GM18498 (cell line): ENCODE measurements at regions not wholly inside any gene's neighbourhood (a gene's known extent, or its start where the extent isn't known, plus 50 kb on each side); places are given as distances from the start of the nearest gene placed in this dataset.
"Not testable (repeated sequence)": the region's sequence is repeated elsewhere in the genome, so short reads cannot be mapped to it uniquely, and the experiment has no call there.

ENCODE experiments used
- ATAC-seq: cut with Tn5 transposase; IDR thresholded peaks from one replicate; pipeline ENCODE4 v1.9.1; 2021; ENCODE audit warnings: mild to moderate bottlenecking, moderate library complexity; ENCODE audit not compliant: unreplicated experiment

DNA sequence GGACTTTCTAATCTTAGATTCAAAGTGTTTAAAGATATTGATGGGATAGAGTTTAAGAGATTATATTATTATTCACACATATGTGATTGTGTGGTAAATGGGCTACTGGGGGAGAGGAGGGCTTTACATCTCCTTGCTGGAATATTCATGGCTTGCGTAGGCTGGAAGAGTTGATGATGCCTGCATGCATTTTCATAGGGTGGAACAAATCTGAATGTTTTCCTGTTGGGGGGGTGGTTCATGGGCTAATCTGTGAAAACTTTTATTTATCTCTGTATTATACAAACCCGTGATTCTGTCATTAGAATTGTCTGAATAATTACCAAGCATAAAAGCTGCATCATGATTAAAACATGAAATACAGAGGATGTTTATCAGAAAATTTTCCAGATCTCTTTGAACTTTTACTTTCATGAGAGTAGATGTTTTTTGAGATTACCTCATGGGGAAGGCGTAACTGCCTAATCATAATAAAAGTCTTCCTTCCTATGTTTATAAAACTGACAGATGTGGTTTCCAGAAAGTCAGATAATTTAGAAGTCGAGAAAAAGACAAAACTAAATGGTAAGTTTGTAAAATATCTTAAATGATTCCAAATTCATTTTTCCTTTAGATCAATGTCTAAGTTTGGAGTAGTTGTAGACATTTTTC lies 1185.4 kb upstream of the SEMA6A start:
- ATAC-seq, result no peak

DNA sequence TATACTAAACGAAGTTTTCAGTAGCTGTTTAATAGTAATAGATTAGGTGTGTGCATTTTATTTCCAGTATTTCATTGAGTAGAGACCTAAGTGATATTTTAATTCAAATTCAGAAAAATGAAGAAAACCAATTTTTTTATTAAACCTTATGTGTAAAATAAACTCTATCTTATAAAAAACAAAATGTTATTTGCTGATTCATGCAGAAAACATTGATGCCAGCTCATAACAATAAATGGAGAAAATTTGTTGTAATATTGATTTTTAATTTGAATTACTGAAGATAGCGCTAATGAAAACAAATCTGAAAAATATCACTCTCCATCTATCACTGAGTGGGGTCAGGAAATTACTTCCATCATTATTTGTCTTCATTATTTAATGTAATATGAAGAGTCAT lies 1177.8 kb upstream of the SEMA6A start:
- ATAC-seq, result no peak

GRCh38 chr5:117748336-117748735 lies 1173.7 kb upstream of the SEMA6A start:
- ATAC-seq, result no peak

GRCh38 chr5:117743337-117743736 lies 1168.7 kb upstream of the SEMA6A start:
- ATAC-seq, result no peak

- ATAC-seq, result no peak
Measured at GRCh38 chr5:117741655-117742206, 1167.1 kb upstream of the SEMA6A start.

DNA sequence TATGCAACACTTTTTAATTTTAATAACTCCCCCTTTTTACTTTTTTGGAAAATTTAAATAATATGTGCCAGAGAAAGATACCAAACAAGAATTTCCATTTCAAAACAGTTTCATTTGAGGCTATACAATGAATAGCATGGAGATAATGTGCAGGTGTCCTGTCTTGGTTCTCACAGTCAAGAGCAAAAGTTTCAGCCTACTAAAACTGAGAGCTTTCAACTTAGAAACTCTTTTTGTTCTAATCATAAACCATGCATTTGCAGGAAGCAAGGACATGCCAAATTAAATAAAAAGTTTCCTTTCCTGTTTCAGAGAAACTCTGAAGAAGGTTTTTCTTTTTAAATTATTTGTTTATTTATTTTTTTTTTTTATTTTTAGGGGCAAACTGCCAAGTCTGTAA lies 1165.6 kb upstream of the SEMA6A start:
- ATAC-seq, result no peak

GRCh38 chr5:117738571-117738970 lies 1163.9 kb upstream of the SEMA6A start:
- ATAC-seq, result no peak

- no peak for ATAC-seq
Measured at GRCh38 chr5:117736698-117737097, 1162.1 kb upstream of the SEMA6A start.

GRCh38 chr5:117734056-117734455 lies 1159.4 kb upstream of the SEMA6A start:
- no peak for ATAC-seq

DNA sequence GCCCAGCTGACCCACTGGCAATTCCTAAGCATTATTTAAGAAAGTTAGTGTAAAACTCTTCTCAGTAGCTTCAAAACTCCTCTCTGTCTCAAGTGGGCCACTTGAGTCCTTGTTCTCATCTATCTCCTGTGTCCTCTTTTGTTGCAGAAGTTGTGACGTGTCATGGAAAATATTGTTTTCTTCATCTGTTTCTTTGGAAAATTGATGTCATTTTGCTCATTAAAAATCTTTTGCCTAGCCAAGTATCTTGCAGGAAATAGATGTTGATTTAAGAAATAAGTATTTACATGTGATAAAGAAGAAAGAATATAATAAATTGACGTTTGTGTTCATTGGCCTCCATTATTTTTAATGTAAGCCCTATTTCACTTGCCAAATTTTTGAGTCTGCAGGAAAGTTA lies 1158.4 kb upstream of the SEMA6A start:
- ATAC-seq, result no peak

GRCh38 chr5:117732264-117732663 lies 1157.6 kb upstream of the SEMA6A start:
- ATAC-seq, result no peak

DNA sequence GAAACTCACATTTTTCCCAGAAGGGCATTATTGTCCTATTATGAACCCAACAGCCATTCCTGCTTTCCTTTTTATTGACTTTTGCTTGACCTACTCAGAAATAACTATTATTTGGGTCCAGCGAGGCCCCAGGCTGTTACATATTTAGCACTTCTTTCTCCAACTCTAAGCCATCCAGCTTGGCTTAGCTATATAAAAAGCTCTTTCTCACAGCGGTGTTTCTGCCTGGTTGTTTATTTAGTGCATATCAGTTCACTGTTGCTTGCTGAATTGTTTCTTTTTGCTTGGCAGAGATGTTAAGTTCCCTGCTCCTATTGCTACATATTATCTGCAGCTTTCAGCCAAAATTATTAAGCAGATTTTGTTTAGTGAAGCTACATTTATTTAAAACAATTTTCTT lies 1156.8 kb upstream of the SEMA6A start:
- no peak for ATAC-seq

- not testable (repeated sequence) for ATAC-seq
Measured at GRCh38 chr5:117720784-117721183, 1146.2 kb upstream of the SEMA6A start.

DNA sequence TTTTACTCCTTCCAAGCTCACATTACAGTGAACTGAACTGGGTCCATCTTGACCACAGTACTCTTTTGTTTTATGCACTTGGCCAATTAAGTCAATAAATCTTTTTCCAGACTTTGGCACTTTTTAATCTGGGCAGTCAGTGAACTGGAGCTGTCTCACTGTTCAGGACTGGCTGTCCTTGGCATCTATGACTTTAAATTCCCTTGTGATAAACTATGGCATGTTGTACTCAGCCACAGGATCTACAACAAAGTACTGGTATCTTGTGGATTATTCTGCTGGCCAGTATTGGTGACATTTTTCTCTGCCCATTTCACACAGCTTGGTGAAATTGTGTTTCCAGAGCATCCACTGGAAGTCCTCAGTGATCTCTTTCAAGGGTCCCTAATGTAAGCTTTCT lies 1144.8 kb upstream of the SEMA6A start:
- no peak for ATAC-seq

DNA sequence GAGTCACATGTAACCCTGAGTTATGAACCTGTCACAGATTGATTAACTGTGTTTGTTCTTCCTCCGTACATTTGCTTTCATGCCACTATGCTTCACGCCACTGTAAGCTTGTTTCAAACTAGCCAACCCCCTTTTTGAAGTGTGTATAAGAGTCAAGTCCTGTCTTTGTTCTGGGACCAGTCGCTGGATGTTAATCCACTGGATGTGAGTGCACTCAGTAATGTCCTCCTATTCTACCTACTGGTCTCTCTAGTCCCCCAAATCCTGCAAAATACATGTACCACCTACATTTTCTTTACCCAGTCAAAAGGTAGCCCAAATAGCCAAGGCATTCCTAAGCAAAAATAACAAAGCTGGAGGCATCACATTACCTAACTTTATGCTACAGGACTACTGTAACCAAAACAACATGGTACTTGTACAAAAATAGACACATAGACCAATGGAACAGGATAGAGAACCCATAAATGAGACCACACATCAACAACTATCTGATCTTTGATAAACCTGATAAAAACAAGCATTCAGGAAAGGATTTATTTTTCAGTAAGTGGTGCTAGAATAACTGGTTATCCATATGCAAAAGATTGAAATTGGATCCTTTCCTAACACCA lies 1139.1 kb upstream of the SEMA6A start:
- ATAC-seq, result no peak

DNA sequence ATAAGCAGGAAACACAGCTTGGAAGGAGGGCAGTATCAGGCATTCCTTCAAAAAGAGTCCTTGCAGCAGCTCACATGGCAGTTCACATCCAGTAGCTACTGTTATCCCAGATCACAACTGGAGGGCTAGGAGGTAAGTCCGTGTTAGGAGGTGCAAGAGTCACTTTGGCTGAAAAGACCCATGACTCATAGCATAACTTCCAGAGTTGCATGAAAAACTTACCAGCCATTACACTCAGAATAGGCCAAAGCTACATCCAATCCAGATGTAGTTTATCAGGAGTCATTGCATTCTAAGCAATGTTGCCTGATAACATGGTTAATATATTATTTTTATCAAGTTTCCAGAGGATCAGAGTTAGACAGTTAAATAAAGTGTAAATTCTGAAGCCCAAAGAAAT lies 1126.4 kb upstream of the SEMA6A start:
- ATAC-seq, result no peak

DNA sequence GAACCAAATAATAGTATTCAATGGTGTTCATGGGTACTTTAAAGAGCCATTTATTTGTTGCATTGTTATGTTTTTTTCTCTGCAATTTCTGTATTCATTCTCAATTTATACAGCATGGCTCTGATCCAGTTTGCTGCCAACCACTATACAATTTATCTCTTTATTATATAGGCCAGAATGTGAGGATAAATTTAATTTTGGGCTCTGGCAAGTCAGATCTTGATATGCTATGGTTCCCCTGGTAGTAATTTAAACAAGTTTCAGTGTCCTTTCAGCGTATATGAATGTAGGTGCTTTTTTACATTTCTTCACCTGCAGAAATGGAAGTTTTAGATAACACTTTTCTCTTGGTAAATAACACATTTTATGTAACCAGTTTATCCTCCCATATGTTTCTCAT lies 1118.0 kb upstream of the SEMA6A start:
- ATAC-seq, result no peak

DNA sequence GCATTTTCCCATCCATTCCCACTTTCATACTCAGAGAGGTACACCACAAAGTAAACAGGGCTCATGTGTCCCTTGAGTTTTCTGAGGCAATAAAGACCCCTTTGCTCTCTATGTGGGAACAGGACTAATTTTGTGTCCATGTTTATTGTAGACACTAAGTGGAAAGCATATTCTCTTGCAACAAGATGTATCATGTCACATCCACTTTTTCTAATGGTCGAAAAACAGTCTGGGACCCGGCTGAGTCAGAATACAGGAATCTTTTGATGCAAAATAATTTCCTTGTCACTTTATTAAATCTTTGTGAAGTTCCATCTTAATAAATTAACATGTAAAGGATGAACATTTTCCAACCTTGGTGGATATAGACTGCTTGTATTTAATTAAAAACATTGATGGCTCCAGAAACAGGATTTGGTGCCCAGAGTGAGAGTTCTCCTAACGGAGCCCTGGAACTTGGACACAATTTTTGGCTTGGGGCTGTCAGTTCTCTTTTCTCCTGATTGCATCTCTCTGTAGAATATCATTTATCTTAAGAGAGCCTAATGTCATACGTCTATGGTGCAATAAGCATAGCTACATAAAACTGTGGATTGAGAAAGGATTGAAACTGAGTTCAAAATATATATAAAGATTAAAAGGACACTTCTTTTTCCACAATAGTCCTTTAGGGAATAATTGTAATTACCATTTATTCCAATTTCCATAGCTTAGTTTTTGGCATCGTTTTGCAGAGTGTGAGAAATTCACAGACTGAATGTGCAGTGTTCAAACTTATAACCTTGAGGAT lies 1116.7 kb upstream of the SEMA6A start:
- ATAC-seq, result no peak

DNA sequence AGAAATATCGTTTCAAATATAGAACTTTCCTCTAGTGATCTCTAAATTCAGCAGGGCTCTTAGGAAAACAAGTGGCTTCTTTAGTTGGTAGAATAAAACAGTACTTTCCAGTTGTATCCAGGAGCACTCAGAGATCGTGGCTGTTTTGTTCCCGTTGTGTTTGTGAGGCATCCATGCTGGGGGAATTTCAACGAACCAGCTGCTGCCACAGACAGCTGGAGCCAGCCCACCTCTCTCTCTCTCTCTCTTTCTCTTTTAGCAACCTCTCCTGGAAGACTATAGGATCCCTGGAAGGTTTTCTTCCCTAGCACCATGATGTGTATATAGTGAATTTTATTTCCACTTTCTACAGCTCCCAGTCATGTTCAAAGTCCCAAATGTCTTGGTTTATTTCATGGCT lies 1116.0 kb upstream of the SEMA6A start:
- no peak for ATAC-seq

DNA sequence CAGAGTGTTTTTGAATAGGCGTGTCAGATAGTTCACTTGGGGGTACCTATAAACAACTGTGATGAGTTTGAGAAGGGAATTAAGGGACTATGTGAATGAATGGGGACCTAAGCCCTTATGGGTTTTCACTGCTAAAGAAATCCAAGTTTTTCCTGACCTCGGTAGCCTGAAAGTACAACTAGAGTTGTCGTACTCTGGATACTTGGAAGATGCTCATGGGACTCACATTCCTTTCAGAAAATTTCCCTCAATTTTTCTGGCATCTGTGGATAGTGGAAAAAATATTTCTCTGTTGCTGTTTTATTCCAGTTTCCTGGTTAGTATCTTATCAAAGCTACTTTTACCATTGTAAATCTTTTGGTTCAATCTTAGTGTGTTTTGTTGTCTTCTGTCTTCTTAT lies 1112.3 kb upstream of the SEMA6A start:
- no peak for ATAC-seq

GRCh38 chr5:117682416-117682815 lies 1107.8 kb upstream of the SEMA6A start:
- ATAC-seq, result no peak
